DOHH2 (cell line): ENCODE measurements at regions not wholly inside any gene's neighbourhood (a gene's known extent, or its start where the extent isn't known, plus 50 kb on each side); places are given as distances from the start of the nearest gene placed in this dataset.
A peak's percentile ranks its signal among the peaks of the same experiment; 100 is the strongest.

Experiments used
- H3F3A ChIP-seq: fragments of 200-600 bp; sonication (generic), shearing (Covaris generic); 2 replicates; pipeline ENCODE4 v1.6.0; 2016; ENCODE audit warnings: antibody characterized with exemption, mild to moderate bottlenecking; ENCODE audit not compliant: control insufficient read depth, insufficient read depth
- H3K27ac ChIP-seq: fragments of 200-600 bp; sonication (generic); 2 replicates; pipeline ENCODE4 v1.5.1; 2014; ENCODE audit warnings: low read depth, mild to moderate bottlenecking, low read length, moderate library complexity
- H3K27me3 ChIP-seq: fragments of 200-600 bp; sonication (generic); 2 replicates; pipeline ENCODE4 v1.6.1; 2014; ENCODE audit warnings: mild to moderate bottlenecking, low read length, mixed read lengths; ENCODE audit not compliant: control insufficient read depth
- H3K36me3 ChIP-seq: fragments of 200-600 bp; sonication (generic); 2 replicates; pipeline ENCODE4 v1.6.1; 2014; ENCODE audit warnings: mild to moderate bottlenecking, low read length, moderate library complexity, mixed read lengths; ENCODE audit not compliant: control insufficient read depth
- H3K4me1 ChIP-seq: fragments of 200-600 bp; sonication (generic); 2 replicates; pipeline ENCODE4 v1.6.1; 2014; ENCODE audit warnings: mild to moderate bottlenecking, low read length, mixed read lengths; ENCODE audit not compliant: control insufficient read depth
- H3K4me2 ChIP-seq: fragments of 200-600 bp; sonication (generic); 2 replicates; pipeline ENCODE4 v1.6.0; 2014; ENCODE audit warnings: mild to moderate bottlenecking, low read length, moderate library complexity
- H3K4me3 ChIP-seq: fragments of 200-600 bp; sonication (generic); 2 replicates; pipeline ENCODE4 v1.5.1; 2014; ENCODE audit warnings: mild to moderate bottlenecking, low read length, mixed read lengths
- H3K79me2 ChIP-seq: fragments of 200-600 bp; sonication (generic); 2 replicates; pipeline ENCODE4 v1.6.1; 2014; ENCODE audit warnings: mild to moderate bottlenecking, low read length, mixed read lengths; ENCODE audit not compliant: control insufficient read depth
- H3K9me2 ChIP-seq: fragments of 200-600 bp; sonication (generic); replicated peaks from 2 replicates; pipeline ENCODE4 v1.6.1; 2014; ENCODE audit warnings: mild to moderate bottlenecking, low read length, mixed read lengths; ENCODE audit not compliant: control insufficient read depth
- H3K9me3 ChIP-seq: fragments of 200-600 bp; sonication (generic); 2 replicates; pipeline ENCODE4 v1.6.1; 2014; ENCODE audit warnings: antibody characterized with exemption, low read length, mixed read lengths; ENCODE audit not compliant: control insufficient read depth, insufficient read depth
- H4K20me1 ChIP-seq: fragments of 200-600 bp; sonication (generic); 2 replicates; pipeline ENCODE4 v1.6.0; 2014; ENCODE audit warnings: low read depth, mild to moderate bottlenecking, antibody characterized with exemption, low read length, moderate library complexity; ENCODE audit not compliant: control insufficient read depth, insufficient read depth
- EZH2phosphoT487 ChIP-seq: fragments of 200-600 bp; sonication (generic); IDR thresholded peaks from 2 replicates; pipeline ENCODE4 v1.6.1; 2017; ENCODE audit warnings: borderline replicate concordance, mild to moderate bottlenecking, antibody characterized with exemption, low read length, moderate library complexity, mixed read lengths
- TF ChIP-seq, protein P1 (sequence below): fragments of 200-600 bp; sonication (generic); IDR thresholded peaks from one replicate; pipeline ENCODE4 v1.5.1; 2014; ENCODE audit warnings: antibody characterized with exemption, mild to moderate bottlenecking, low read depth, low read length; ENCODE audit not compliant: poor library complexity, severe bottlenecking

DNA sequence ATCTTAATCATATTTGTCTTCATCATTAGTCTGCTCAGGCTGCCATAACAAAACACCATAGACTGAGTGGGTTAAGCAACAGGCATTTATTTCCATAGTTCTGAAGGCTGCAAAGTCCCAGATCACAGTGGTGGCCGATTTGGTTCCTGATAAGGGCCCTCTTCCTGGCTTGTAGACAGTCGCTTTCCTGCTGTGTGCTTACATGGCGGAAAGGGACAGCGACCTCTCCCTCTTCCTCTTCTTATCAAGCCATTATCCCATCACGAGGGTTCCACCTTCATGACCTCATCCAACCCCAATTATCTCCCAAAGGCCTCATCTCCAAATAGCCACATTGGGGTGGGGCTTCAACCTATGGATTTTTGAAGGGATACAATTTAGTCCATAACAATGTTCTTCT lies 84.0 kb downstream of the LYZL1 start:
- TF ChIP-seq, protein P1, sequence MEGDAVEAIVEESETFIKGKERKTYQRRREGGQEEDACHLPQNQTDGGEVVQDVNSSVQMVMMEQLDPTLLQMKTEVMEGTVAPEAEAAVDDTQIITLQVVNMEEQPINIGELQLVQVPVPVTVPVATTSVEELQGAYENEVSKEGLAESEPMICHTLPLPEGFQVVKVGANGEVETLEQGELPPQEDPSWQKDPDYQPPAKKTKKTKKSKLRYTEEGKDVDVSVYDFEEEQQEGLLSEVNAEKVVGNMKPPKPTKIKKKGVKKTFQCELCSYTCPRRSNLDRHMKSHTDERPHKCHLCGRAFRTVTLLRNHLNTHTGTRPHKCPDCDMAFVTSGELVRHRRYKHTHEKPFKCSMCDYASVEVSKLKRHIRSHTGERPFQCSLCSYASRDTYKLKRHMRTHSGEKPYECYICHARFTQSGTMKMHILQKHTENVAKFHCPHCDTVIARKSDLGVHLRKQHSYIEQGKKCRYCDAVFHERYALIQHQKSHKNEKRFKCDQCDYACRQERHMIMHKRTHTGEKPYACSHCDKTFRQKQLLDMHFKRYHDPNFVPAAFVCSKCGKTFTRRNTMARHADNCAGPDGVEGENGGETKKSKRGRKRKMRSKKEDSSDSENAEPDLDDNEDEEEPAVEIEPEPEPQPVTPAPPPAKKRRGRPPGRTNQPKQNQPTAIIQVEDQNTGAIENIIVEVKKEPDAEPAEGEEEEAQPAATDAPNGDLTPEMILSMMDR: no peak
- TF ChIP-seq EZH2phosphoT487: no peak
- no peaks in the 10 kb centered on the region for H3K27me3 ChIP-seq

DNA sequence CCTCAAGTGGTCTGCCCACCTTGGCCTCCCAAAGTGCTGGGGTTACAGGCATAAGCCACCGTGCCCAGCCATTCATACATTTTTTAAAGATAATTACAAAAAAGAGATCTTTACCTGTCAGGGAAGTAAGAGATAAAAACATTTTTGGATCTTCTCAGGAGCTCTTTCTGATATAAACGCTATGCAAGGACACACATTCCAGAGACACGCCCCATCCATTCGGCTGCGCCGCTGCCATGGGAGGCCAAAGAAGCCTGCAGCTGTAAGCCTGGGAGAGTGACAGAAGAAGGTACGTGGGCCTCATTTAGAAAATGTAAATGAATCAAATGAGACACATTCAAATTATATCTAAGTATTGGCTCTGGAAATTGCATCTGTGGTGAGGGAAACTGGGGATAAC lies 85.3 kb downstream of the LYZL1 start:
- Histone ChIP-seq H3K79me2 (no peaks in the 10 kb centered on the region), H3F3A (no peaks in the 10 kb centered on the region), H3K9me3 (no peaks in the 10 kb centered on the region), H3K9me2 (no peaks in the 10 kb centered on the region), H3K4me2 (no peak overlapping the region), H3K4me1 (no peaks in the 10 kb centered on the region), H4K20me1 (no peaks in the 10 kb centered on the region), H3K36me3 (no peaks in the 10 kb centered on the region), H3K27ac (no peak overlapping the region), H3K4me3 (no peak overlapping the region), H3K27me3 (no peaks in the 10 kb centered on the region)
- no peak for TF ChIP-seq EZH2phosphoT487

More for the DNA sequence above, 84.0 kb downstream of the LYZL1 start:
- Histone ChIP-seq H3K79me2 (no peaks in the 10 kb centered on the region), H3K27ac (no peak overlapping the region), H3F3A (no peaks in the 10 kb centered on the region), H4K20me1 (no peaks in the 10 kb centered on the region), H3K36me3 (no peaks in the 10 kb centered on the region), H3K4me3 (no peak overlapping the region), H3K9me3 (no peaks in the 10 kb centered on the region), H3K4me2 (no peak overlapping the region), H3K4me1 (no peaks in the 10 kb centered on the region), H3K9me2 (no peaks in the 10 kb centered on the region)

DNA sequence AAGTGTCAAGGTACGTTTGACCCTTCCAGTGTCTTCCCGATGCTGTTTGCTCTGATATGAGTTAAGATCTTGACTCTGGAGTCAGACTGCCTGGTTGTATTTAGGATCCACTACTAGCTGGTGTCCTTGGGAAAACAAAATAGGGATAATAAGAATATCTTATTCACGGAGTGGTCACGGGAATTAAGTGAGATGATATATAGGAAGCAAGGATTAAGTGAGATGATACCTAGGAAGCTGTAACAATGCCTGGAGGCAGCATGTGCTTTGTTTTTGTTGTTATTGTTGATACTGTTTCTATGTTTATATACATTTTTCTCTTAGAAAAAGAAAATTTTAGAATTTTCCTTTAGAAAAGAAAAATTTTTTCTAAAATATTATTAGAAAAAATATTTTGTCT lies 87.0 kb downstream of the LYZL1 start:
- H3K4me2 ChIP-seq: no peak overlapping the region
- TF ChIP-seq EZH2phosphoT487: no peak
- H3K4me1 ChIP-seq: no peaks in the 10 kb centered on the region
- no peaks in the 10 kb centered on the region for H3K36me3 ChIP-seq
- H3K27ac ChIP-seq: no peak overlapping the region
- H3K4me3 ChIP-seq: no peak overlapping the region
- H3K9me3 ChIP-seq: no peaks in the 10 kb centered on the region
- no peaks in the 10 kb centered on the region for H3K9me2 ChIP-seq
- no peaks in the 10 kb centered on the region for H4K20me1 ChIP-seq
- no peaks in the 10 kb centered on the region for H3K79me2 ChIP-seq
- H3F3A ChIP-seq: no peaks in the 10 kb centered on the region
- H3K27me3 ChIP-seq: no peaks in the 10 kb centered on the region

DNA sequence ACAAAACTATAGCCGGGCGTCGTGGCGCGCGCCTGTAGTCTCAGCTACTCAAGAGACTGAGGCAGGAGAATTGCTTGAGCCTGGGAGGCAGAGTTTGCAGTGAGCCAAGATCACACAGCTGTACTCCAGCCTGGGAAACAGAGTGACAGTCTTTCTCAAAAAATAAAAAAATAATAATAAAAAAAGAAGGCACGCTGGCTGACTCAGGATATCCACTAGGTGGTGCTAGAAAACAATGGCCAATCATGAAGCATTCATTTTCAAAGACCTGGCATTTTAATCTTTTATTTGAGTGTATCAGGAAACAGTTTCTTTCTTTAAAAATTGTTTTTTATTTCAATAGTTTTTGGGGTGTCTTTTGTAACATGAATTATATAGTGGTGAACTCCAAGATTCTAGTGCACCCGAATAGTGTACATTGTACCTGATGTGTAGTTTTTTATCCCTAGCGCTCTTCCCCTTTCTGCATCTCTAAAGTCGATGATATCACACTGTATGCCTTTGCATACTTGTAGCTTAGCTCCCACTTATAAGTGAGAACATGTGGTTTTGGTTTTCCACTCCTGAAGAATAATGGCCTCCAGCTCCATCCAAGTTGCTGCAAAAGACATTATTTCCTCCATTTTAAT lies 88.6 kb downstream of the LYZL1 start:
- Histone ChIP-seq H3K4me2 (no peak overlapping the region), H3K9me2 (no peaks in the 10 kb centered on the region), H3K4me3 (no peak overlapping the region), H3K9me3 (no peaks in the 10 kb centered on the region), H3K79me2 (no peaks in the 10 kb centered on the region), H3K36me3 (no peaks in the 10 kb centered on the region), H3F3A (no peaks in the 10 kb centered on the region), H4K20me1 (no peaks in the 10 kb centered on the region), H3K4me1 (no peaks in the 10 kb centered on the region), H3K27ac (no peak overlapping the region), H3K27me3 (no peaks in the 10 kb centered on the region)
- TF ChIP-seq EZH2phosphoT487: no peak
- TF ChIP-seq, protein P1: peak; percentile 22
